Mammary epithelial cell (primary cell): ENCODE measurements at regions not wholly inside any gene's neighbourhood (a gene's known extent, or its start where the extent isn't known, plus 50 kb on each side); places are given as distances from the start of the nearest gene placed in this dataset.

Source experiments
- CTCF ChIP-seq, 2 donors: IDR thresholded peaks in 1 of 2; conservative IDR thresholded peaks in 1 of 2; 2 replicates each; pipeline ENCODE4 v1.5.1; 2011 to 2012; ENCODE audit warnings: inconsistent platforms in 2 of 2, low read length in 2 of 2, mild to moderate bottlenecking in 2 of 2, control low read depth in 1 of 2, low read depth in 1 of 2; ENCODE audit not compliant: insufficient read depth in 1 of 2; ENCODE audit errors: extremely low read depth in 1 of 2
- EZH2 ChIP-seq: IDR thresholded peaks from 2 replicates; pipeline ENCODE4 v1.6.1; 2012; ENCODE audit warnings: low read length, inconsistent platforms, borderline replicate concordance

GRCh38 chr15:62783303-62783957, 259.1 kb upstream of the TPM1 start:
- TF ChIP-seq CTCF (conservative IDR thresholded peaks at IDR 0.05 in 1 of 2, IDR thresholded peaks at IDR 0.05 in 1 of 2; ENCODE audit: extremely low read depth in 1 of 2, insufficient read depth in 1 of 2, low read depth in 1 of 2, low read length in 2 of 2) (no peak), EZH2 (no peak)
